ENCODE measurements at regions not wholly inside any gene's neighbourhood (a gene's known extent, or its start where the extent isn't known, plus 50 kb on each side); places are given as distances from the start of the nearest gene placed in this dataset.

- 33 to 37% methylated on average over 4 of the region's 4 CpGs for WGBS, 2 donors
- H3K27me3 ChIP-seq, result no peaks in the 10 kb centered on the region
- no peaks in the 10 kb centered on the region for H3K9me3 ChIP-seq
- no peaks in the 10 kb centered on the region for H3K4me1 ChIP-seq
- H3K4me3 ChIP-seq, result no peak overlapping the region
- DNase-seq (no peak), ATAC-seq (ENCODE audit: low FRiP score in 2 of 2) (no peak)
- no peak for TF ChIP-seq EP300 (IDR thresholded peaks at IDR 0.05)
- TF ChIP-seq, protein P1, sequence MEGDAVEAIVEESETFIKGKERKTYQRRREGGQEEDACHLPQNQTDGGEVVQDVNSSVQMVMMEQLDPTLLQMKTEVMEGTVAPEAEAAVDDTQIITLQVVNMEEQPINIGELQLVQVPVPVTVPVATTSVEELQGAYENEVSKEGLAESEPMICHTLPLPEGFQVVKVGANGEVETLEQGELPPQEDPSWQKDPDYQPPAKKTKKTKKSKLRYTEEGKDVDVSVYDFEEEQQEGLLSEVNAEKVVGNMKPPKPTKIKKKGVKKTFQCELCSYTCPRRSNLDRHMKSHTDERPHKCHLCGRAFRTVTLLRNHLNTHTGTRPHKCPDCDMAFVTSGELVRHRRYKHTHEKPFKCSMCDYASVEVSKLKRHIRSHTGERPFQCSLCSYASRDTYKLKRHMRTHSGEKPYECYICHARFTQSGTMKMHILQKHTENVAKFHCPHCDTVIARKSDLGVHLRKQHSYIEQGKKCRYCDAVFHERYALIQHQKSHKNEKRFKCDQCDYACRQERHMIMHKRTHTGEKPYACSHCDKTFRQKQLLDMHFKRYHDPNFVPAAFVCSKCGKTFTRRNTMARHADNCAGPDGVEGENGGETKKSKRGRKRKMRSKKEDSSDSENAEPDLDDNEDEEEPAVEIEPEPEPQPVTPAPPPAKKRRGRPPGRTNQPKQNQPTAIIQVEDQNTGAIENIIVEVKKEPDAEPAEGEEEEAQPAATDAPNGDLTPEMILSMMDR (IDR thresholded peaks at IDR 0.05), result no peak
- TF ChIP-seq POLR2A (IDR thresholded peaks at IDR 0.05), result no peak
- TF ChIP-seq POLR2AphosphoS5 (IDR thresholded peaks at IDR 0.05), result no peak
- H3K27ac ChIP-seq, result no peak overlapping the region
- no peaks in the 10 kb centered on the region for H3K36me3 ChIP-seq
Measured at GRCh38 chr5:158317507-158317906, 458.6 kb upstream of the CLINT1 start.

- Histone ChIP-seq H3K36me3 (no peaks in the 10 kb centered on the region), H3K9me3 (no peaks in the 10 kb centered on the region), H3K4me3 (no peak overlapping the region), H3K27ac (no peak overlapping the region), H3K27me3 (no peaks in the 10 kb centered on the region), H3K4me1 (no peaks in the 10 kb centered on the region)
- ATAC-seq (ENCODE audit: low FRiP score in 2 of 2), result peak in 1 of 2 donors; percentile 14
- TF ChIP-seq, protein P1 (IDR thresholded peaks at IDR 0.05), result no peak
- TF ChIP-seq POLR2AphosphoS5 (IDR thresholded peaks at IDR 0.05) (no peak), POLR2A (IDR thresholded peaks at IDR 0.05) (no peak), EP300 (IDR thresholded peaks at IDR 0.05) (no peak)
- 85 to 86% methylated on average over 15 of the region's 15 CpGs for WGBS, 2 donors
- DNase-seq, result peak in 1 of 2 donors; percentile 43
Measured at GRCh38 chr5:158313733-158314464, 455.0 kb upstream of the CLINT1 start.

DNA sequence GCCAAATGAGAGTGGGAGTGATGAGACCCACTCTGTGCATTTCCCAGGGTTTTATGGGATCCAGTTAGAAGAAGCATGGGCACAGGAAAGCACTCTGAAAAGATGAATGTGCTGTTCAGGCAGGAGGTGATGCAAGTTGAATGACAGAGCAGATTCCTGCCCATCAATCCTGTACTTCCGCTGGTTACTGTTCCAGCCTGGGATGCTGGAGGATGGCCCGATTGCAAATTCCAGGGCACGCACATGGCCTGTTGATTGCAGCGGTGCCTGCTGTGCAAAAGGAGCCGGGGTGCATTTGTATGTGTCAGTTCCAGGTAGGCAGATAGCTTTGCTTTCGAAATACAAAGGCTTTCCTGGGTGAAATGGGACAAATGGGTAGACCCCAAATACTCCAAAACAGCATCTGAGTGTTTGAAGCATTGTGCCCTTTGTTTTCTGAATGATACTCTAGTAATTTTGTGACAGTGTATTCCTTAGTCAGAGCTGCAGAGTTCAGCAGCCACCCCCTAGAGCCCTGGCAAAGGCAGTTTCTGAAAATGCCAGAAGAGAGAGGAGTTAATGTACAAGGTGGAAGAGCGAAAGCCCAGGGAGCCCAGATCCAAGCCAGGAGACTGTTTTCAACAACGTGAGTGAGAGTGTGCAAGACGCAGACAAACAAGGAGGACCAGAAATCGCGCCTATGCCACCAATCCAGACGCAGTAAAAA is 454.2 kb upstream of the CLINT1 start:
- Histone ChIP-seq H3K27ac (no peak overlapping the region), H3K4me1 (no peaks in the 10 kb centered on the region), H3K9me3 (no peaks in the 10 kb centered on the region), H3K27me3 (no peaks in the 10 kb centered on the region), H3K4me3 (no peak overlapping the region), H3K36me3 (no peaks in the 10 kb centered on the region)
- peak in 1 of 2 donors; percentile 9 for DNase-seq
- WGBS, 2 donors, result 79 to 88% methylated on average over 12 of the region's 12 CpGs
- TF ChIP-seq, protein P1 (IDR thresholded peaks at IDR 0.05), result no peak
- TF ChIP-seq POLR2AphosphoS5 (IDR thresholded peaks at IDR 0.05), result no peak
- no peak for TF ChIP-seq POLR2A (IDR thresholded peaks at IDR 0.05)
- no peak for TF ChIP-seq EP300 (IDR thresholded peaks at IDR 0.05)
- no peak for ATAC-seq (ENCODE audit: low FRiP score in 2 of 2)

- ATAC-seq (ENCODE audit: low FRiP score in 2 of 2), result no peak
- Histone ChIP-seq H3K36me3 (no peaks in the 10 kb centered on the region), H3K27ac (no peak overlapping the region), H3K4me3 (no peak overlapping the region), H3K27me3 (no peaks in the 10 kb centered on the region), H3K9me3 (no peaks in the 10 kb centered on the region), H3K4me1 (no peaks in the 10 kb centered on the region)
- TF ChIP-seq, protein P1 (IDR thresholded peaks at IDR 0.05), result no peak
- TF ChIP-seq EP300 (IDR thresholded peaks at IDR 0.05) (no peak), POLR2A (IDR thresholded peaks at IDR 0.05) (no peak), POLR2AphosphoS5 (IDR thresholded peaks at IDR 0.05) (no peak)
- 77 to 78% methylated on average over 6 of the region's 6 CpGs for WGBS, 2 donors
- DNase-seq, result no peak
Measured at GRCh38 chr5:158309088-158309807, 450.3 kb upstream of the CLINT1 start.
